NOMO-1 (cell line): ENCODE measurements at regions not wholly inside any gene's neighbourhood (a gene's known extent, or its start where the extent isn't known, plus 50 kb on each side); places are given as distances from the start of the nearest gene placed in this dataset.

ENCODE experiments used
- DNase-seq, 2 experiments: peaks; one replicate each; lab custom pipeline; 2025; ENCODE audit not compliant: unreplicated experiment in 2 of 2; lab: John Stamatoyannopoulos, UW

GRCh38 chr7:26593896-26594295 lies 270.5 kb downstream of the SKAP2 start:
- no peak for DNase-seq

- no peak for DNase-seq
Observed at GRCh38 chr7:26594553-26594952, 269.8 kb downstream of the SKAP2 start.

GRCh38 chr7:26598867-26599266 lies 265.5 kb downstream of the SKAP2 start:
- no peak for DNase-seq

GRCh38 chr7:26599982-26600381 lies 264.4 kb downstream of the SKAP2 start:
- peak; percentile 72 to 89 for DNase-seq

GRCh38 chr7:26600411-26600810 lies 264.0 kb downstream of the SKAP2 start:
- no peak for DNase-seq

GRCh38 chr7:26603631-26604030 lies 260.8 kb downstream of the SKAP2 start:
- DNase-seq, result no peak

- DNase-seq, result no peak
Observed at GRCh38 chr7:26608402-26608801, 256.0 kb downstream of the SKAP2 start.

GRCh38 chr7:26609082-26609481 lies 255.3 kb downstream of the SKAP2 start:
- no peak for DNase-seq

GRCh38 chr7:26609532-26609931 lies 254.9 kb downstream of the SKAP2 start:
- DNase-seq, result no peak

GRCh38 chr7:26612742-26613141 lies 251.6 kb downstream of the SKAP2 start:
- no peak for DNase-seq

GRCh38 chr7:26614503-26614902 lies 249.9 kb downstream of the SKAP2 start:
- no peak for DNase-seq

GRCh38 chr7:26616235-26616634 lies 248.2 kb downstream of the SKAP2 start:
- DNase-seq, result no peak

GRCh38 chr7:26617066-26617465 lies 247.3 kb downstream of the SKAP2 start:
- DNase-seq, result no peak
